ENCODE measurements at regions not wholly inside any gene's neighbourhood (a gene's known extent, or its start where the extent isn't known, plus 50 kb on each side); places are given as distances from the start of the nearest gene placed in this dataset.
A peak's percentile ranks its signal among the peaks of the same experiment; 100 is the strongest.

- H3K36me3 Mint-ChIP-seq (ENCODE audit: low read depth): peaks cover 8% of the 10 kb centered on the region
- DNase-seq: no peak
- H3K9me3 Mint-ChIP-seq (ENCODE audit: low read depth): peaks cover 19% of the 10 kb centered on the region
- H3K4me1 Mint-ChIP-seq: peaks cover 68% of the 10 kb centered on the region
- CTCF ChIA-PET: interaction anchor here (1.2 kb wide), 1 partner anchor 29 kb away, joined by 3 read pairs; no protein-coding TSS in a partner anchor
- H3K27me3 Mint-ChIP-seq: no peaks in the 10 kb centered on the region
- POLR2A ChIA-PET: no interaction called here
- peak overlapping the region; percentile 39 for H3K27ac Mint-ChIP-seq
- intact Hi-C loops (cut with DNase I, micrococcal nuclease): loop anchor here in 1 of 2 experiments (5.0 kb wide), 1 partner anchor 332 kb away; no protein-coding TSS in a partner anchor
- no peak for ATAC-seq
- H3K4me3 Mint-ChIP-seq: no peak overlapping the region
Measured at GRCh38 chr12:75974323-75975187, 57.0 kb downstream of the PHLDA1 start.

DNA sequence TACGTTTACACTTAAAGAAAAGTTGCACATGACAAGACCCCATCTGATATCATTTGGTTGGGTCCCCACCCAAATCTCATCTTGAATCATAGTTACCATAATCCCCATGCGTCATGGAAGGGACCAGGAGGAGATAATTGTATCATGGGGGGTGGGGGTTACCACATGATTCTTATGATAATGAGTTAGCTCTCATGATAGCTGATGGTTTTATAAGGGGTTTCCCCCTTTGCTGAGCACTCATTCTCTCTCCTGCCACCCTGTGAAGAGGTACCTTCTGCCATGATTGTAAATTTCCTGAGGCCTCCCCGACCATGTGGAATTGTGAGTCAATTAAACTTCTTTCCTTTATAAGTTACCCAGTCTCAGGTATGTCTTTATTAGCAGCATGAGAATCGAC, 60.3 kb downstream of the PHLDA1 start:
- intact Hi-C loops (cut with DNase I, micrococcal nuclease): no loop called here
- POLR2A ChIA-PET: interaction anchor here (0.8 kb wide), 1 partner anchor 50 kb away, joined by 3 read pairs; no protein-coding TSS in a partner anchor
- Mint-ChIP-seq H3K36me3 (ENCODE audit: low read depth) (peaks cover 8% of the 10 kb centered on the region), H3K4me3 (no peak overlapping the region), H3K27me3 (no peaks in the 10 kb centered on the region), H3K9me3 (ENCODE audit: low read depth) (peaks cover 19% of the 10 kb centered on the region), H3K4me1 (peaks cover 41% of the 10 kb centered on the region), H3K27ac (peak overlapping the region; percentile 11)
- CTCF ChIA-PET: interaction anchor here (0.7 kb wide), 1 partner anchor 166 kb away, joined by 3 read pairs; no protein-coding TSS in a partner anchor
- DNase-seq: peak; percentile 19
- peak; percentile 56 for ATAC-seq

GRCh38 chr12:75970310-75970709, 61.3 kb downstream of the PHLDA1 start:
- POLR2A ChIA-PET: no interaction called here
- no peak overlapping the region for H3K4me3 Mint-ChIP-seq
- ATAC-seq: no peak
- H3K27me3 Mint-ChIP-seq: no peaks in the 10 kb centered on the region
- H3K9me3 Mint-ChIP-seq (ENCODE audit: low read depth): peaks cover 19% of the 10 kb centered on the region
- H3K27ac Mint-ChIP-seq: no peak overlapping the region
- CTCF ChIA-PET: no interaction called here
- H3K4me1 Mint-ChIP-seq: peaks cover 46% of the 10 kb centered on the region
- no peak for DNase-seq
- intact Hi-C loops (cut with DNase I, micrococcal nuclease): no loop called here
- H3K36me3 Mint-ChIP-seq (ENCODE audit: low read depth): peaks cover 8% of the 10 kb centered on the region

GRCh38 chr12:75969768-75970167, 61.8 kb downstream of the PHLDA1 start:
- peaks cover 19% of the 10 kb centered on the region for H3K9me3 Mint-ChIP-seq (ENCODE audit: low read depth)
- DNase-seq: peak; percentile 10
- H3K4me3 Mint-ChIP-seq: no peak overlapping the region
- peak; percentile 38 for ATAC-seq
- H3K27me3 Mint-ChIP-seq: no peaks in the 10 kb centered on the region
- POLR2A ChIA-PET: interaction anchor here (1.2 kb wide), 1 partner anchor 61 kb away, joined by 3 read pairs; no protein-coding TSS in a partner anchor
- H3K36me3 Mint-ChIP-seq (ENCODE audit: low read depth): peaks cover 8% of the 10 kb centered on the region
- peaks cover 46% of the 10 kb centered on the region for H3K4me1 Mint-ChIP-seq
- intact Hi-C loops (cut with DNase I, micrococcal nuclease): no loop called here
- CTCF ChIA-PET: no interaction called here
- H3K27ac Mint-ChIP-seq: no peak overlapping the region

DNA sequence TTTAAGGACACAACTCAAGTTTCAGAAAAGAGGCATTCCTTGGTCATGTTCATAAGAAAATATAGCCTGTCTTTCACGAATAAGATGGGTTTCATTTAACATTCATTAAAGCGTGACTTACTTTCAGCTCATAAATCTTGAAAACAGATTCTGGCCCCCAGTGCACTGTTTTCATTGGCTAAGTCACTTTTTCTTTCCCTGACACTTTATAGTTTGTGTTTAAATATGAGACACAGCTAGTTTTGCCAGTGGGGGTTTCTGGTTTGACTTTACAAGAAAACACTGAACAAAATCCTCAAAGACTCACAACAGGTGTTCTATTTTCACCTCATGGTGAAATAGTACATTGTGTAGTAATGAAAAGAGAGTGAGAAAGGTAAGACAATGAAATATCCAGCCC, 65.9 kb downstream of the PHLDA1 start:
- ATAC-seq: no peak
- POLR2A ChIA-PET: no interaction called here
- no peak overlapping the region for H3K4me3 Mint-ChIP-seq
- DNase-seq: no peak
- no peaks in the 10 kb centered on the region for H3K36me3 Mint-ChIP-seq (ENCODE audit: low read depth)
- CTCF ChIA-PET: interaction anchor here (0.5 kb wide), 1 partner anchor 367 kb away, joined by 3 read pairs; no protein-coding TSS in a partner anchor
- no peak overlapping the region for H3K27ac Mint-ChIP-seq
- no peaks in the 10 kb centered on the region for H3K9me3 Mint-ChIP-seq (ENCODE audit: low read depth)
- H3K4me1 Mint-ChIP-seq: peaks cover 28% of the 10 kb centered on the region
- intact Hi-C loops (cut with DNase I, micrococcal nuclease): no loop called here
- H3K27me3 Mint-ChIP-seq: peaks cover 1% of the 10 kb centered on the region

GRCh38 chr12:75964150-75964549, 67.4 kb downstream of the PHLDA1 start:
- peak; percentile 39 for ATAC-seq
- Mint-ChIP-seq H3K36me3 (ENCODE audit: low read depth) (no peaks in the 10 kb centered on the region), H3K27me3 (peaks cover 1% of the 10 kb centered on the region), H3K9me3 (ENCODE audit: low read depth) (no peaks in the 10 kb centered on the region), H3K4me3 (no peak overlapping the region), H3K4me1 (peaks cover 23% of the 10 kb centered on the region), H3K27ac (no peak overlapping the region)
- DNase-seq: no peak
- POLR2A ChIA-PET: interaction anchor here (0.6 kb wide), 1 partner anchor 67 kb away, joined by 3 read pairs; the partner anchor contains the start of gene PHLDA1
- CTCF ChIA-PET: no interaction called here
- intact Hi-C loops (cut with DNase I, micrococcal nuclease): no loop called here

- Mint-ChIP-seq H3K9me3 (ENCODE audit: low read depth) (no peaks in the 10 kb centered on the region), H3K4me3 (no peak overlapping the region), H3K36me3 (ENCODE audit: low read depth) (no peaks in the 10 kb centered on the region), H3K27ac (no peak overlapping the region), H3K4me1 (peaks cover 26% of the 10 kb centered on the region), H3K27me3 (peaks cover 1% of the 10 kb centered on the region)
- intact Hi-C loops (cut with DNase I, micrococcal nuclease): no loop called here
- CTCF ChIA-PET: interaction anchor here (1.0 kb wide), 2 partner anchors 16 to 44 kb away, joined by 3 to 4 read pairs; no protein-coding TSS in a partner anchor
- POLR2A ChIA-PET: no interaction called here
- DNase-seq: no peak
- no peak for ATAC-seq
Measured at GRCh38 chr12:75961878-75962277, 69.7 kb downstream of the PHLDA1 start.

- intact Hi-C loops (cut with DNase I, micrococcal nuclease): no loop called here
- H3K36me3 Mint-ChIP-seq (ENCODE audit: low read depth): no peaks in the 10 kb centered on the region
- no peak overlapping the region for H3K27ac Mint-ChIP-seq
- POLR2A ChIA-PET: no interaction called here
- no peaks in the 10 kb centered on the region for H3K9me3 Mint-ChIP-seq (ENCODE audit: low read depth)
- ATAC-seq (no peak), DNase-seq (no peak)
- no peak overlapping the region for H3K4me3 Mint-ChIP-seq
- peaks cover 1% of the 10 kb centered on the region for H3K27me3 Mint-ChIP-seq
- H3K4me1 Mint-ChIP-seq: peaks cover 25% of the 10 kb centered on the region
- CTCF ChIA-PET: interaction anchor here (0.6 to 1.0 kb wide), 3 partner anchors 17 to 387 kb away, joined by 3 to 4 read pairs (median 3); no protein-coding TSS in a partner anchor
Measured at GRCh38 chr12:75960954-75961661, 70.5 kb downstream of the PHLDA1 start.

- CTCF ChIA-PET: interaction anchor here (0.6 to 1.0 kb wide), 3 partner anchors 8 to 387 kb away, joined by 3 to 4 read pairs (median 3); no protein-coding TSS in a partner anchor
- no peaks in the 10 kb centered on the region for H3K36me3 Mint-ChIP-seq (ENCODE audit: low read depth)
- no peak overlapping the region for H3K4me3 Mint-ChIP-seq
- ATAC-seq (no peak), DNase-seq (no peak)
- H3K27ac Mint-ChIP-seq: no peak overlapping the region
- no peaks in the 10 kb centered on the region for H3K9me3 Mint-ChIP-seq (ENCODE audit: low read depth)
- intact Hi-C loops (cut with DNase I, micrococcal nuclease): no loop called here
- peaks cover 1% of the 10 kb centered on the region for H3K27me3 Mint-ChIP-seq
- POLR2A ChIA-PET: no interaction called here
- H3K4me1 Mint-ChIP-seq: peaks cover 17% of the 10 kb centered on the region
Measured at GRCh38 chr12:75960086-75960910, 71.3 kb downstream of the PHLDA1 start.

GRCh38 chr12:75959506-75959905, 72.1 kb downstream of the PHLDA1 start:
- ATAC-seq (no peak), DNase-seq (no peak)
- ChIA-PET CTCF (interaction anchor here (1.0 to 1.2 kb wide), 2 partner anchors 8 to 9 kb away, joined by 3 read pairs; no protein-coding TSS in a partner anchor), POLR2A (no interaction called here)
- no peaks in the 10 kb centered on the region for H3K36me3 Mint-ChIP-seq (ENCODE audit: low read depth)
- no peak overlapping the region for H3K27ac Mint-ChIP-seq
- no peaks in the 10 kb centered on the region for H3K9me3 Mint-ChIP-seq (ENCODE audit: low read depth)
- peaks cover 1% of the 10 kb centered on the region for H3K27me3 Mint-ChIP-seq
- no peak overlapping the region for H3K4me3 Mint-ChIP-seq
- intact Hi-C loops (cut with DNase I, micrococcal nuclease): no loop called here
- H3K4me1 Mint-ChIP-seq: peaks cover 17% of the 10 kb centered on the region

DNA sequence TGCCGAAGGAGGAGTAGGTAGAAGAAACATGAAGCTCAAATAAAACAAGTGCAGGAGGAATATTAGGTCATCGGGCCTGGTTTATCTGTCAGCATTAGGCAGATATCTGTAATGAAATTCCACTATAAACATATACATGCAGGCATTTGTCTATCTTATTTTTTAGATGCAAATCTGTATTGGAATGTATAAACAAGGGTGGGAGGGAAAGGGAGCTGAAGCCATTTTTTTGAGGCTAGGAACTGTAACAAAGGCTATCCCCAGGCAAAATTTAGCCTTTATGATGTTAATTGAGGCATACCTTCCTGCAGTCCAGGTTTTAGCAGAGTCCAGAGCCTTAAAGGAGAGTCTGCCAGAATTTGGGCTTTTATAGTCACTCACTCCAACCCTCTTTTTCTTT, 72.5 kb downstream of the PHLDA1 start:
- CTCF ChIA-PET: interaction anchor here (1.0 to 1.2 kb wide), 2 partner anchors 9 kb away, joined by 3 read pairs; no protein-coding TSS in a partner anchor
- POLR2A ChIA-PET: no interaction called here
- Mint-ChIP-seq H3K36me3 (ENCODE audit: low read depth) (no peaks in the 10 kb centered on the region), H3K9me3 (ENCODE audit: low read depth) (no peaks in the 10 kb centered on the region), H3K27ac (no peak overlapping the region), H3K27me3 (peaks cover 1% of the 10 kb centered on the region), H3K4me1 (peaks cover 17% of the 10 kb centered on the region), H3K4me3 (no peak overlapping the region)
- no peak for ATAC-seq
- intact Hi-C loops (cut with DNase I, micrococcal nuclease): no loop called here
- DNase-seq: no peak
